Activated B cell treated with CpG ODN at 0.5 μM for 24 hours (primary cell): ENCODE measurements at regions not wholly inside any gene's neighbourhood (a gene's known extent, or its start where the extent isn't known, plus 50 kb on each side); places are given as distances from the start of the nearest gene placed in this dataset.

Experiments used
- ATAC-seq: fragments of 200-7000 bp; cut with Tn5 transposase; one replicate; pipeline ENCODE4 v1.10.0; 2021; ENCODE audit warnings: low read depth, mild to moderate bottlenecking, moderate library complexity
- CTCF ChIA-PET: fragments of 350-600 bp; sonication (Branson Sonifier 250); formaldehyde crosslinking; loops from one replicate; lab custom pipeline; 2021; ENCODE audit warnings: antibody characterized with exemption; lab: Charles Lee
- POLR2A ChIA-PET: fragments of 350-600 bp; sonication (Branson Sonifier 250); formaldehyde crosslinking; loops from one replicate; lab custom pipeline; 2021; ENCODE audit warnings: antibody characterized with exemption; lab: Charles Lee
- DNase-seq: peaks from one replicate; pipeline ENCODE4 v3.0.0; 2022
- H3K27ac Mint-ChIP-seq: one replicate; pipeline ENCODE4 v1.8.0; 2020; ENCODE audit warnings: mixed read lengths
- H3K27me3 Mint-ChIP-seq: one replicate; pipeline ENCODE4 v1.8.0; 2021; ENCODE audit warnings: mixed read lengths
- H3K36me3 Mint-ChIP-seq: one replicate; pipeline ENCODE4 v1.8.0; 2021; ENCODE audit warnings: low read depth, mixed read lengths
- H3K4me1 Mint-ChIP-seq: one replicate; pipeline ENCODE4 v1.8.0; 2021; ENCODE audit warnings: mixed read lengths
- H3K4me3 Mint-ChIP-seq: one replicate; pipeline ENCODE4 v1.8.0; 2020; ENCODE audit warnings: mild to moderate bottlenecking, mixed read lengths
- H3K9me3 Mint-ChIP-seq: one replicate; pipeline ENCODE4 v1.8.0; 2020; ENCODE audit warnings: mixed read lengths
- intact Hi-C: fragments of 100-400 bp; cut with micrococcal nuclease; formaldehyde crosslinking; loops from one replicate; pipeline ENCODE4 v1.15.1; 2024
- TF ChIP-seq, protein P1 (sequence below): fragments of 200-600 bp; IDR thresholded peaks from one replicate; pipeline ENCODE4 v1.8.0; 2022; ENCODE audit warnings: antibody characterized with exemption, mild to moderate bottlenecking

DNA sequence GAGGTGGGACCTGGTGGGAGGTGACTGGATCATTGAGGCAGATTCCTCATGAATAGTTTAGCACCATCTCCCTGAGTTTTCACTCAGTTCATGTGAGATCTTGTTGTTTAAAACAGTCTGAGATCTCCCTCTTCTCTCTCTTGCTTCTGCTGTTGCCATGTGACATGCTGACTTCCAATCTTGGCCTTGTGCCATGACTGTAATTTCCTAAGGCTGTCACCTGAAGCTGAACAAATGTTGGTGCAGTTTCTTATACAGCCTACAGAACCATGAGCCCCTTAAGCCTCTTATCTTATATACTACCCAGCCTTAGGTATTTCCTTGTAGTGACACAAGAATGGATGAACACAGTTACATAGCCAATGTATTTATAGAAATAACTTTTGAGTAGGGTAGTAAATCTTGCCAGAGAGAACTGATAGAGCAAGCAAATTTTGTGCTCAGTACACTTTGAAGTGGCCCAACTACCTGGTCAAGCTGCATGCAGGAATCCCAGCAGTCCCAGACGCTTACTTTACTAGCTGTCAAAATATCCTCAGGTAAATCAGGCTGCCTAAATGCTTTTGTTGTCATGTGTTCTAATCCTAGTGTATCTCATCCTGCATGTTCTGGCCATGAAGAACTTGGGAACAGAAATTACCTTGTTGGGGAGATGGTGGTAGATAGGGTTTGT lies 445.6 kb upstream of the MIS18BP1 start:
- H3K36me3 Mint-ChIP-seq: no peaks in the 10 kb centered on the region
- H3K27ac Mint-ChIP-seq: no peak overlapping the region
- intact Hi-C loops: no loop called here

DNA sequence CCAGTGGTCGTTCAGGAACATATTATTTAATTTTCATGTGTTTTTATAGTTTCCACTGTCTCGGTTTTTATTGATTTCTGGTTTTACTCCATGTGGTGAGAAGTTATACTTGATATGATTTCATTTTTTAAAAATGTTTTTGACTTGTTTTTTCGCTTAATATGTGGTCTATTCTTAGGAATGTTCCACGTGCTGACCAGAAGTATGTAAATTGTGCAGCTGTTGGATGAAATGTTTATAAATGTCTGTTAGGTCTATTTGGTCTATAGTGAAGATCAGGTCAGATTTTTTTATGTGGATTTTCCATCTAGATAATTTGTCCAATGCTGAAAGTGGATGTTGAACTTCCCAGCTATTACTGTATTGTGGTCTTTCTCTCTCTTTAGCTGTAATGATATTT lies 433.8 kb upstream of the MIS18BP1 start:
- no peak for ATAC-seq
- Mint-ChIP-seq H3K9me3 (peaks cover 24% of the 10 kb centered on the region), H3K27me3 (no peaks in the 10 kb centered on the region), H3K4me3 (no peak overlapping the region), H3K36me3 (no peaks in the 10 kb centered on the region), H3K4me1 (no peaks in the 10 kb centered on the region), H3K27ac (no peak overlapping the region)
- POLR2A ChIA-PET: no interaction called here
- intact Hi-C loops: no loop called here
- CTCF ChIA-PET: no interaction called here
- DNase-seq: no peak
- TF ChIP-seq, protein P1, sequence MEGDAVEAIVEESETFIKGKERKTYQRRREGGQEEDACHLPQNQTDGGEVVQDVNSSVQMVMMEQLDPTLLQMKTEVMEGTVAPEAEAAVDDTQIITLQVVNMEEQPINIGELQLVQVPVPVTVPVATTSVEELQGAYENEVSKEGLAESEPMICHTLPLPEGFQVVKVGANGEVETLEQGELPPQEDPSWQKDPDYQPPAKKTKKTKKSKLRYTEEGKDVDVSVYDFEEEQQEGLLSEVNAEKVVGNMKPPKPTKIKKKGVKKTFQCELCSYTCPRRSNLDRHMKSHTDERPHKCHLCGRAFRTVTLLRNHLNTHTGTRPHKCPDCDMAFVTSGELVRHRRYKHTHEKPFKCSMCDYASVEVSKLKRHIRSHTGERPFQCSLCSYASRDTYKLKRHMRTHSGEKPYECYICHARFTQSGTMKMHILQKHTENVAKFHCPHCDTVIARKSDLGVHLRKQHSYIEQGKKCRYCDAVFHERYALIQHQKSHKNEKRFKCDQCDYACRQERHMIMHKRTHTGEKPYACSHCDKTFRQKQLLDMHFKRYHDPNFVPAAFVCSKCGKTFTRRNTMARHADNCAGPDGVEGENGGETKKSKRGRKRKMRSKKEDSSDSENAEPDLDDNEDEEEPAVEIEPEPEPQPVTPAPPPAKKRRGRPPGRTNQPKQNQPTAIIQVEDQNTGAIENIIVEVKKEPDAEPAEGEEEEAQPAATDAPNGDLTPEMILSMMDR: no peak

More for the DNA sequence above, 445.6 kb upstream of the MIS18BP1 start:
- no peak for ATAC-seq
- ChIA-PET CTCF (no interaction called here), POLR2A (no interaction called here)
- Mint-ChIP-seq H3K9me3 (peaks cover 10% of the 10 kb centered on the region), H3K27me3 (no peaks in the 10 kb centered on the region), H3K4me1 (no peaks in the 10 kb centered on the region), H3K4me3 (no peak overlapping the region)
- no peak for DNase-seq
- TF ChIP-seq, protein P1: no peak

DNA sequence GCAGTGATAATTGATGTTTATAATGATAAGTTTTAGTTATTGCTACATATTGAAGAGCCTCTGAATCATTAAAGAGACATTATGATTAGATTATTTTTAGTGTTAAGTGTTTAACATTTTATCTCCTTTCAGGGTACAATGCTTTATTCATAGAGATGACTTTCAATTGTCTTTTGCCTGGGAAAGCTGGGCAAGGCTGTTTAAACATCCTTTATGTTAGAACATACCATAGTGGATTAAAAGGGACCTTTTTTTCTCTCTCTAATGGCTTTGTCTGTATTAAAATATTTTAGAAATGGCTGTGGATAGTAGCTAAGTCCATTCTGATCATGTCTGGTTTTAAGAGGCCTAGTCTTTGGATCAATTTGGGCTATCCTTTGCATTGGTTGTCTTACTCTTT lies 427.5 kb upstream of the MIS18BP1 start:
- Mint-ChIP-seq H3K36me3 (no peaks in the 10 kb centered on the region), H3K9me3 (peaks cover 11% of the 10 kb centered on the region), H3K4me1 (no peaks in the 10 kb centered on the region), H3K27me3 (no peaks in the 10 kb centered on the region), H3K4me3 (no peak overlapping the region), H3K27ac (no peak overlapping the region)
- intact Hi-C loops: no loop called here
- TF ChIP-seq, protein P1: no peak
- ATAC-seq (no peak), DNase-seq (no peak)
- ChIA-PET CTCF (no interaction called here), POLR2A (no interaction called here)

DNA sequence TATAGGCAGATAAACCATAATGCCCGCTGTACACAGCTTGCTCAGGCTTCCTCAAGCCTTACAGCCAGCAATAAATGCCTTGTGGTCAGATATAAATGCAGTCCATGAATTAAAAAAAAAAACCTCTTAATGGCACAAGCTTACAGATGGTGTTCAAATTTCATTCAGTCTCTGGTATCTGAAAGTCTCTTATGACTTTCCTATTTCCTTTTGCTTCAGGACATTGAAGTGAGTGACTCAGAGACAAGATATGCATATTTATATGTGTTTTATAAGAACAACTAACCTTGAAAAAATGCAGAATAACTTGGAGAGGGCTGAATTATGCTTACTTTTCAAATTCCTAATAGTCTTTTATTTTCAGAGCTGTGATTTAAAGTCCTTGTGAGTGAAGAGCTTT lies 426.9 kb upstream of the MIS18BP1 start:
- ChIA-PET CTCF (no interaction called here), POLR2A (no interaction called here)
- Mint-ChIP-seq H3K9me3 (peaks cover 11% of the 10 kb centered on the region), H3K27me3 (no peaks in the 10 kb centered on the region), H3K4me1 (no peaks in the 10 kb centered on the region), H3K4me3 (no peak overlapping the region), H3K36me3 (no peaks in the 10 kb centered on the region), H3K27ac (no peak overlapping the region)
- DNase-seq (no peak), ATAC-seq (no peak)
- TF ChIP-seq, protein P1: no peak
- intact Hi-C loops: no loop called here

DNA sequence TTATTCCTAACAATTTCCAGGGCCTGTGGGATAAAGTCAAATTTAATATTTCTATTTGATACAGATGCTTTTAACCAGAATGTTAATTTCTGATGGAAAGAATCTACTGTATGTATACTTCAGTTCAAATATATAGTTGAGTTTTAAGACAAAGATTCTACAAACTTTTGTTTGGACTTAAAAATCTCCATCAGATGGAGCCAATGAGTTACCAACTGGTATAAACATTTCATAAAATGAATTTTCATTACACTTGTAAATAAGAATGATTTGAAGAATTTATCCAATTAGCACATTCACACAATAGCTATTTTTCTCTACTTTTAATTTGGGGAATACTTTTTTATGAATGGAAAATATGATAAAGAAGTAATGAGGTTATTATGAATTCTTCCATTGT lies 425.2 kb upstream of the MIS18BP1 start:
- H3K4me1 Mint-ChIP-seq: no peaks in the 10 kb centered on the region
- peaks cover 6% of the 10 kb centered on the region for H3K9me3 Mint-ChIP-seq
- DNase-seq (no peak), ATAC-seq (no peak)
- CTCF ChIA-PET: no interaction called here
- POLR2A ChIA-PET: no interaction called here
- H3K36me3 Mint-ChIP-seq: no peaks in the 10 kb centered on the region
- intact Hi-C loops: no loop called here
- H3K27ac Mint-ChIP-seq: no peak overlapping the region
- no peak overlapping the region for H3K4me3 Mint-ChIP-seq
- H3K27me3 Mint-ChIP-seq: no peaks in the 10 kb centered on the region
- TF ChIP-seq, protein P1: no peak
